ENCODE measurements at regions not wholly inside any gene's neighbourhood (a gene's known extent, or its start where the extent isn't known, plus 50 kb on each side); places are given as distances from the start of the nearest gene placed in this dataset.
"Not testable (repeated sequence)": the region's sequence is repeated elsewhere in the genome, so short reads cannot be mapped to it uniquely, and the experiment has no call there.

- DNase-seq (ENCODE audit: low read depth in 2 of 2): no peak
These were observed 49.8 kb downstream of the ABCC12 start for GRCh38 chr16:48105976-48106375.

GRCh38 chr16:48105456-48105855, 50.3 kb downstream of the ABCC12 start:
- DNase-seq (ENCODE audit: low read depth in 2 of 2): no peak

- no peak for DNase-seq (ENCODE audit: low read depth in 2 of 2)
These were observed 52.2 kb downstream of the ABCC12 start for GRCh38 chr16:48103591-48103990.

- DNase-seq (ENCODE audit: low read depth in 2 of 2): no peak
These were observed 53.4 kb downstream of the ABCC12 start for GRCh38 chr16:48102083-48103008.

- no peak for DNase-seq (ENCODE audit: low read depth in 2 of 2)
These were observed 54.6 kb downstream of the ABCC12 start for GRCh38 chr16:48101069-48101674.

- no peak for DNase-seq (ENCODE audit: low read depth in 2 of 2)
These were observed 56.3 kb downstream of the ABCC12 start for GRCh38 chr16:48099455-48099854.

GRCh38 chr16:48098472-48098871, 57.3 kb downstream of the ABCC12 start:
- no peak for DNase-seq (ENCODE audit: low read depth in 2 of 2)

- no peak for DNase-seq (ENCODE audit: low read depth in 2 of 2)
These were observed 64.7 kb downstream of the ABCC12 start for GRCh38 chr16:48091117-48091516.

- no peak for DNase-seq (ENCODE audit: low read depth in 2 of 2)
These were observed 66.6 kb downstream of the ABCC12 start for GRCh38 chr16:48089053-48089792.

GRCh38 chr16:48087639-48088038, 68.2 kb downstream of the ABCC12 start:
- no peak for DNase-seq (ENCODE audit: low read depth in 2 of 2)

GRCh38 chr16:48086422-48086821, 69.4 kb downstream of the ABCC12 start:
- no peak for DNase-seq (ENCODE audit: low read depth in 2 of 2)

- no peak for DNase-seq (ENCODE audit: low read depth in 2 of 2)
These were observed 70.1 kb downstream of the ABCC12 start for GRCh38 chr16:48085729-48086128.

GRCh38 chr16:48084826-48085225, 71.0 kb downstream of the ABCC12 start:
- DNase-seq (ENCODE audit: low read depth in 2 of 2): no peak

GRCh38 chr16:48082516-48082915, 73.3 kb downstream of the ABCC12 start:
- no peak for DNase-seq (ENCODE audit: low read depth in 2 of 2)

- peak in 1 of 2 donors; percentile 12 for DNase-seq (ENCODE audit: low read depth in 2 of 2)
These were observed 74.1 kb downstream of the ABCC12 start for GRCh38 chr16:48081656-48082055.

- peak in 1 of 2 donors; percentile 4 for DNase-seq (ENCODE audit: low read depth in 2 of 2)
These were observed 79.3 kb downstream of the ABCC12 start for GRCh38 chr16:48076455-48077012.

- DNase-seq (ENCODE audit: low read depth in 2 of 2): peak in 1 of 2 donors; percentile 5
These were observed 80.4 kb downstream of the ABCC12 start for GRCh38 chr16:48075398-48075797.

GRCh38 chr16:48067388-48067787, 88.4 kb downstream of the ABCC12 start:
- no peak for DNase-seq (ENCODE audit: low read depth in 2 of 2)

GRCh38 chr16:48064971-48065370, 90.8 kb downstream of the ABCC12 start:
- no peak for DNase-seq (ENCODE audit: low read depth in 2 of 2)

- no peak for DNase-seq (ENCODE audit: low read depth in 2 of 2)
These were observed 93.1 kb downstream of the ABCC12 start for GRCh38 chr16:48062681-48063080.

- DNase-seq (ENCODE audit: low read depth in 2 of 2): no peak
These were observed 95.9 kb downstream of the ABCC12 start for GRCh38 chr16:48059936-48060335.

- not testable (repeated sequence) for DNase-seq (ENCODE audit: low read depth in 2 of 2)
These were observed 96.6 kb downstream of the ABCC12 start for GRCh38 chr16:48059190-48059589.

Measured in lung microvascular endothelial cell (primary cell).